Upper lobe of right lung (tissue), 1 donor: ENCODE measurements at regions not wholly inside any gene's neighbourhood (a gene's known extent, or its start where the extent isn't known, plus 50 kb on each side); places are given as distances from the start of the nearest gene placed in this dataset.

ENCODE experiments used
- ATAC-seq: fragments of 200-7000 bp; cut with Tn5 transposase; one replicate; pipeline ENCODE4 v1.9.1; 2020; ENCODE audit warnings: mild to moderate bottlenecking, moderate library complexity
- DNase-seq: peaks from one replicate; pipeline ENCODE4 v3.0.0-alpha.2; 2020
- H3K27ac ChIP-seq: fragments of 200-600 bp; one replicate; pipeline ENCODE4 v1.8.0; 2022
- H3K27me3 ChIP-seq: fragments of 200-600 bp; one replicate; pipeline ENCODE4 v1.8.0; 2022; ENCODE audit warnings: mild to moderate bottlenecking
- H3K36me3 ChIP-seq: fragments of 200-600 bp; one replicate; pipeline ENCODE4 v1.8.0; 2022
- H3K4me1 ChIP-seq: fragments of 200-600 bp; one replicate; pipeline ENCODE4 v1.8.0; 2022
- H3K4me3 ChIP-seq: fragments of 200-600 bp; one replicate; pipeline ENCODE4 v1.8.0; 2022; ENCODE audit warnings: mild to moderate bottlenecking
- H3K9me3 ChIP-seq: fragments of 200-600 bp; one replicate; pipeline ENCODE4 v1.8.0; 2022
- intact Hi-C: fragments of 100-400 bp; cut with DNase I; formaldehyde crosslinking; loops from one replicate; pipeline ENCODE4 v1.11.0; 2022
- TF ChIP-seq, protein P1 (sequence below): fragments of 200-600 bp; IDR thresholded peaks from one replicate; pipeline ENCODE4 v1.8.0; 2022; ENCODE audit warnings: antibody characterized with exemption
- donor health status: DM: no; HTN: yes; CAD: no; lungs with severe emphysema.

DNA sequence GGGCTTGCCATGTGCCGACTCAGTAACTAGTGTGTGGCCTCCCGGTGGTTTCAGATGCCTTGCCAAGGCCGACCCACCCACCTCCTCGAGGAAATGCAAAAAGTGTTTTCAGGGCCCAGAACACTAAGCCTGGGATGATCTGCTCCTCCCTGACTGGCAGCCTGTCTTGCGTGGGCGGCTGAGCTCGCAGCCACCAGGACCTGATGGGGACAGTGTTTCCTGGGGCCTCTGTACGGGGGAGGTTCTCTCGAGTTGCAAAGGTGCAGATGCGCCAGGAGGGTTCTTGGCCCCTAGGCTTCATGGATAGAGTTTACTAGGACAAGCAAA is 85.2 kb downstream of the GLI2 start:
- intact Hi-C loops = no loop called here
- ATAC-seq = no peak
- Histone ChIP-seq H3K36me3 (no peaks in the 10 kb centered on the region), H3K4me1 (no peaks in the 10 kb centered on the region), H3K4me3 (no peak overlapping the region), H3K9me3 (no peaks in the 10 kb centered on the region), H3K27me3 (no peaks in the 10 kb centered on the region), H3K27ac (no peak overlapping the region)
- TF ChIP-seq, protein P1, sequence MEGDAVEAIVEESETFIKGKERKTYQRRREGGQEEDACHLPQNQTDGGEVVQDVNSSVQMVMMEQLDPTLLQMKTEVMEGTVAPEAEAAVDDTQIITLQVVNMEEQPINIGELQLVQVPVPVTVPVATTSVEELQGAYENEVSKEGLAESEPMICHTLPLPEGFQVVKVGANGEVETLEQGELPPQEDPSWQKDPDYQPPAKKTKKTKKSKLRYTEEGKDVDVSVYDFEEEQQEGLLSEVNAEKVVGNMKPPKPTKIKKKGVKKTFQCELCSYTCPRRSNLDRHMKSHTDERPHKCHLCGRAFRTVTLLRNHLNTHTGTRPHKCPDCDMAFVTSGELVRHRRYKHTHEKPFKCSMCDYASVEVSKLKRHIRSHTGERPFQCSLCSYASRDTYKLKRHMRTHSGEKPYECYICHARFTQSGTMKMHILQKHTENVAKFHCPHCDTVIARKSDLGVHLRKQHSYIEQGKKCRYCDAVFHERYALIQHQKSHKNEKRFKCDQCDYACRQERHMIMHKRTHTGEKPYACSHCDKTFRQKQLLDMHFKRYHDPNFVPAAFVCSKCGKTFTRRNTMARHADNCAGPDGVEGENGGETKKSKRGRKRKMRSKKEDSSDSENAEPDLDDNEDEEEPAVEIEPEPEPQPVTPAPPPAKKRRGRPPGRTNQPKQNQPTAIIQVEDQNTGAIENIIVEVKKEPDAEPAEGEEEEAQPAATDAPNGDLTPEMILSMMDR = no peak
- DNase-seq = no peak

DNA sequence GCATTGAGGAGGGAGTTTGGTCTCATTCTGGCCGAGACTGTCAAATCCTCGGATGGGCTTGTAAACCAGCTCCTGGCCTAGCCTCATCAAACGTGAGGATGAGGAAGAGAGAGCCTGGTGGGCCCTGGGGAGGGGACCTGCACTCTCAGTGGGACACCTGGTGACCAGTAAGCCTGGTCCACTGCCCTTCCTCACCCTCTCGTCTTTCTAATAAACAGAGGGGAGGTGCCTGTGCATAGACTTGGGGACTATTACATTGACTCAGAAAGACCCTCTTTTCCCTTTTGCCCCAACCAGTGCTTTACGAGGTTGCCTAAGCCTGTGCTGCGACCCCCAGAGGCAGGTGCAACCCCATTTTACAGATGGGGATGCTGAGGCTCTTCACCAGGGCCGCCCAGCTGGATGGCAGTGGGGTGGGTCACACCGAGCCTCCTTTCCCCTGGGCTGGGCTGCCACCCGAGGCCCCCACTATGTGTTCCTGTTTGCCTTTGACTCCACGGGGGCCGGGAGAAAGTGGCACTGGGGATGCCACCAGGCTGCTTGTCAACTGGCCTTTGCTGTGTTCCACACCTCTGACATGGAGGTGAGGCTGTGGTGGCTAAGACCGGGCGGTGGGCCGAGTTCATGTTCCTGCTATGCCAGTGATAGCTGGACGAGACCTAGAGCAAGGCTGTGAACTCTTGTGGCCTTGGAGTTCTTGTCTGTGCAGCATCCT is 85.9 kb downstream of the GLI2 start:
- DNase-seq (no peak), ATAC-seq (no peak)
- TF ChIP-seq, protein P1 = no peak
- H3K27me3 ChIP-seq = no peaks in the 10 kb centered on the region
- H3K4me3 ChIP-seq = no peak overlapping the region
- H3K4me1 ChIP-seq = peaks cover 5% of the 10 kb centered on the region
- no peak overlapping the region for H3K27ac ChIP-seq
- intact Hi-C loops = no loop called here
- H3K36me3 ChIP-seq = no peaks in the 10 kb centered on the region
- no peaks in the 10 kb centered on the region for H3K9me3 ChIP-seq

DNA sequence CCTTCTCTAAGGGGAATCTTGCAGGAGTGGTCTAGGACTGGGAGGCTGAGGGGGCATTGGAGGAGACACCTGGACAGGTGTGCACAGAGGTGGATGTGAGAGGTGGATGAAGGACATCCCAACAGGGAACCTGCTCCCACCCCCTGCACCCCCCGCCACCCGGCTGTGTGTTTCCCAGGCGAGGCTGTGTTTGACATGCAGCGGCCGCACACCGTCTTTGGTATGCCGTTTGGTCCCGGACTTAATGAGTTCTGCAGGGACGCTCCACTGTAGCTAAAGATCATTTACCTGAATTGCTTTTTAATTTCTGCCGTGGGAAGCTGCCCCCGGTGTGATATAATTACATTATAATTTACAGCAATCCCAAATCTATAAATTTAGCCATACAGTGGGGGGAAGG is 87.3 kb downstream of the GLI2 start:
- peaks cover 5% of the 10 kb centered on the region for H3K4me1 ChIP-seq

DNA sequence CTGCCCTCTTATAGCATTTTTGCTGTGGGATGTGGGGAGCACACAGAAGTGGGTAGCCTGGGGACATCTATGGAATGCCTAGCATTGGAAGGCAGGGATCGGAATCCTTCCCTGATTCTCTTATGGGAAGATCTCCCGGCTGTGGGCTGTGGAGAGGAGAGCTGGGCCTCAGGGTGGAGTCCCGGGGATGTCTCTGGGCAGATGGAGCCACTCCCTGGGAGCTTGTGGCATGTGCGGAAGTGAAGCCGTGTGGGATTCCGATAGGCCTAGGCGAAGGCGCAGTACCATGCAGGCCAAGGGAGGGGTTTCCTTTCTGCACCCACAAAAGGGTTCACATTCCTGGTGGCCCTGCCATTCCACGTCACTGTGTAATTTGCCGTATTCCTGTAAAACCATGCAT is 87.9 kb downstream of the GLI2 start:
- Histone ChIP-seq H3K4me1 (peaks cover 5% of the 10 kb centered on the region), H3K36me3 (no peaks in the 10 kb centered on the region), H3K9me3 (no peaks in the 10 kb centered on the region), H3K27ac (no peak overlapping the region), H3K4me3 (no peak overlapping the region), H3K27me3 (no peaks in the 10 kb centered on the region)
- ATAC-seq (no peak), DNase-seq (no peak)
- TF ChIP-seq, protein P1 = no peak
- intact Hi-C loops = no loop called here

More for the DNA sequence above, 87.3 kb downstream of the GLI2 start:
- Histone ChIP-seq H3K27me3 (no peaks in the 10 kb centered on the region), H3K9me3 (no peaks in the 10 kb centered on the region), H3K36me3 (no peaks in the 10 kb centered on the region), H3K4me3 (no peak overlapping the region), H3K27ac (no peak overlapping the region)
- TF ChIP-seq, protein P1 = no peak
- DNase-seq (no peak), ATAC-seq (no peak)
- intact Hi-C loops = no loop called here

DNA sequence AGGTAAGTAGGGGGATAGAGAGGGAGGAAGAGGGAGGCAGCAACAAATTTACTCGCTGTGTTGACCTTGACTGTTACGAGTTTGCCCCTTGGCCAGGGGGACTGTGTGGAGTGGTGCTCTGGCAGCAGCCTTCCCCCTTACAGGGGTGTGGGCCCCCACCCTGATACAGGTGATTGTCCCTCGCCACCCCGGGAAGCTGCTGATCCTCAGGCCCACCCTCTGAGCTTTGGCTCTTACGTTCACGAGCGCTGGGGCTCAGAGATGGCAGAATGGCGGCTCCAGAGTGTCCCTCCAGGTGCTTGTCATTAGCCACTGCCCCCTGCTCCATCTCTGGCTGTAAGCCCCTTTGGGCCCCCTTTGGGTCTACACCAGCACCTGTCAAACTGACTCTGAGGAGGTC is 88.6 kb downstream of the GLI2 start:
- DNase-seq = no peak
- ATAC-seq = no peak
- H3K4me3 ChIP-seq = no peak overlapping the region
- H3K4me1 ChIP-seq = peaks cover 5% of the 10 kb centered on the region
- intact Hi-C loops = no loop called here
- TF ChIP-seq, protein P1 = no peak
- H3K27ac ChIP-seq = no peak overlapping the region
- no peaks in the 10 kb centered on the region for H3K27me3 ChIP-seq
- H3K9me3 ChIP-seq = no peaks in the 10 kb centered on the region
- no peaks in the 10 kb centered on the region for H3K36me3 ChIP-seq
